Activated T-helper 2 cell treated with anti-CD3 and anti-CD28 coated beads, Interferon-gamma antibody, Interleukin-2, Interleukin-4, amounts not matched to agents 10 μg/mL and 5 μg/mL and 100 μg/mL, durations not matched to agents 14 hours and 24 hours and 36 hours (primary cell): ENCODE measurements at regions not wholly inside any gene's neighbourhood (a gene's known extent, or its start where the extent isn't known, plus 50 kb on each side); places are given as distances from the start of the nearest gene placed in this dataset.
"Not testable (repeated sequence)": the region's sequence is repeated elsewhere in the genome, so short reads cannot be mapped to it uniquely, and the experiment has no call there.

ENCODE experiments used
- DNase-seq: peaks from one replicate; pipeline ENCODE4 v3.0.0; 2021; ENCODE audit warnings: low spot score
- H3K27ac Mint-ChIP-seq: one replicate; pipeline ENCODE4 v1.8.0; 2021; ENCODE audit warnings: mixed read lengths
- H3K27me3 Mint-ChIP-seq: one replicate; pipeline ENCODE4 v1.8.0; 2021; ENCODE audit warnings: low read depth, mixed read lengths
- H3K36me3 Mint-ChIP-seq: one replicate; pipeline ENCODE4 v1.8.0; 2021; ENCODE audit warnings: low read depth, mixed read lengths
- H3K4me1 Mint-ChIP-seq: one replicate; pipeline ENCODE4 v1.8.0; 2021; ENCODE audit warnings: low read depth, mixed read lengths
- H3K4me3 Mint-ChIP-seq: one replicate; pipeline ENCODE4 v1.8.0; 2021; ENCODE audit warnings: low read depth, mild to moderate bottlenecking, moderate library complexity, mixed read lengths
- H3K9me3 Mint-ChIP-seq: one replicate; pipeline ENCODE4 v1.8.0; 2021; ENCODE audit warnings: mixed read lengths
- intact Hi-C: fragments of 100-400 bp; cut with micrococcal nuclease; formaldehyde crosslinking; loops from one replicate; pipeline ENCODE4 v1.15.1; 2023

DNA sequence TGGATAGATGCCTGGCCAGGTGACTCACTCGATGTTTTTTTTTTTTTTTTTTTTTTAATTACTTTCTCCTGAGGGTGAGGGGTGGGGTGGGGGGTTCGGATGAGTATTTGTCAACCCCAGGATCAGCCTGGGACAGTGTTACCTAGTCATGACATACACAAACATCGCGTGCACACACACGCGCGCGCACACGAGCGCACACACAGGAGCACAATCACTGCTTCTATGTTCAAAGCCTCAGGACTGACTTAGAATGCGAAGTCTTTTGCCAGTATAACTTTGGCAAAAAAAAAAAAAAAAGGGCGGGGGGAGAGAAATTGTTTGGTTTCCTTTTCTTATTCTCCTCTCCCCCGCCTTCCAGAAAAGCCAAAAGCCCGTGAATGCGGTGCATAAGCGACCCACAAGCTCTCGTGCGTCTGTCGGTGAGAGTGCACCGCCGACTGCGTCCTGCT, 115.0 kb upstream of the TEX13C start:
- Mint-ChIP-seq H3K27ac (no peak overlapping the region), H3K4me3 (peak overlapping the region; percentile 73), H3K27me3 (peaks cover 51% of the 10 kb centered on the region), H3K4me1 (peaks cover 19% of the 10 kb centered on the region), H3K36me3 (no peaks in the 10 kb centered on the region), H3K9me3 (no peaks in the 10 kb centered on the region)
- intact Hi-C loops, result loop anchor here (10.0 kb wide), 1 partner anchor 90 kb away; no protein-coding TSS in a partner anchor
- DNase-seq, result no peak

DNA sequence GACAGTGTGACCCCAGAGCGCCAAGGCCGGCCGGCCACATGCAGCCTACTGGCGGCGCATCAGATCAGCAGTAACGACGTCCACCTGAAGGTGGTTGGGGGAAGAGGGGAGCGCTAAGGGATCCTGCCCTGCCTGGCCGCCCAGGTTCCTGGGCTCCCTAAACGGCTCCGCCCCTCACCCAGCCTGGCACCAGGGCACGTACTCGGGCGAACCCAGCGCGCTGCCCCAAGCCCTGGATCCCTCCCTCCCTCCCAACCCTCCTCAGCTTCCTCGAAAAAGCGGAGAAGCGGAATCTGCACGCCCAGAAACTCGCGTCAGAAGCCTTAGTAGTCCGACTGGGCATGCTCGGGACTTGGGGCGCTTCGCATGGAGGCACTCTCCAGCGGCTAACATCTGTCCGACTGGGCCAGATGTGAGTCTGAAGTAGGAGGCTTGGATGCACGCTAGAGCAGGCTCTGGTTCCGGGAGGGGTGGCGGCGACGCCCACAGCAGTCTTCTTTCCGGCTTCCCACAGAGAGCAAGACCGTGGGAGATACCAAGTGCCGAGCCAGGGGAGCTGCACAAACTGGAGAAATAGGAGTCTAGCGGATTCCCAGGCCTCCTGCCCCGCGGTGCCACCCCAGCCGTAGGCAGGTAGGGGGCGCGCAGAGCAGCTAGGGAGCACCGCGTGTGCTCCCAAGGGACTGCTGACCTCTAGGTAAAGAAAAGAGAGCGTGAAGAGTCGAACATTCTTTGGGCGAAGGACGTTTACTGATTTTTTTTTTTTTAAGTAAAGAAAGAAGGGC, 114.3 kb upstream of the TEX13C start:
- Mint-ChIP-seq H3K36me3 (no peaks in the 10 kb centered on the region), H3K27me3 (peaks cover 48% of the 10 kb centered on the region), H3K4me1 (peaks cover 19% of the 10 kb centered on the region), H3K9me3 (no peaks in the 10 kb centered on the region), H3K4me3 (peak overlapping the region; percentile 73), H3K27ac (no peak overlapping the region)
- DNase-seq, result no peak
- intact Hi-C loops, result loop anchor here (10.0 kb wide), 1 partner anchor 89 kb away; no protein-coding TSS in a partner anchor

DNA sequence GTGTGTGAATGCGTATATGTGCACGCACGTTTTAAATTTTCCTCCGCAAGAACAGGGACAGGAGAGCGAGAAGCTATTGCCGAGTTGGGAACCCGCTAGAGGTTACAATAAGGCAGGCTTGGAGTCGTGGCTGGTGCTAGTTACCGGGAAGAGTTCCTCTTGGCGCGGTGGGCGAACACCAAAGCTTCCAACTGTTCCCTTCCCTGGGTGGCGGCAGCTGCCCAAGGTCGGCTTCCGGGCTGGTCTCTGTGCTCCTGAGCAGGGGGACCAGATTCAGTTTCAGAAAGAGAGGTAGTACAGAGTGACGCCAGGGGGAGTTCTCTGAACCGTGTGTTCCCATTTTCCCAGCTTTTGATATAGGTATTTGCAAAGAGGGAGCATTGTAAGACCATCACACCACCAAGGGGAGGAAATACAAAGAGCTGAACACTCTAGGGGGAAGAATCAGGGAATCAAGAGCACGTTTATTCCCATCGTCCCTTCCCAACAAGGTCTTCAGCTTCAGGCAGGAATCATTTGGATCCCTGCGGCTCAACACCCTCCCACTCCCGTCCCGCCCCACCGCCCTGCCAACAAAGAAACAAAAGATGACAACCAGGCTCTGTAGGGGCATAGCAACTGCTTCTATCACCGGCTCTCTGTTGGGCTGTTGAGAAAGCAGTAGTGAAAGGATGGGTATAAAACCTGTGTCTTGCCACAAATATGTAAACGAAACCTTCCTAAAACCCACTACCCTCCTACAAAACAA, 113.6 kb upstream of the TEX13C start:
- peaks cover 47% of the 10 kb centered on the region for H3K27me3 Mint-ChIP-seq
- H3K27ac Mint-ChIP-seq, result no peak overlapping the region
- peak overlapping the region; percentile 70 for H3K4me3 Mint-ChIP-seq
- intact Hi-C loops, result loop anchor here (10.0 kb wide), 1 partner anchor 89 kb away; no protein-coding TSS in a partner anchor
- no peak for DNase-seq
- H3K36me3 Mint-ChIP-seq, result no peaks in the 10 kb centered on the region
- H3K9me3 Mint-ChIP-seq, result no peaks in the 10 kb centered on the region
- peaks cover 19% of the 10 kb centered on the region for H3K4me1 Mint-ChIP-seq

DNA sequence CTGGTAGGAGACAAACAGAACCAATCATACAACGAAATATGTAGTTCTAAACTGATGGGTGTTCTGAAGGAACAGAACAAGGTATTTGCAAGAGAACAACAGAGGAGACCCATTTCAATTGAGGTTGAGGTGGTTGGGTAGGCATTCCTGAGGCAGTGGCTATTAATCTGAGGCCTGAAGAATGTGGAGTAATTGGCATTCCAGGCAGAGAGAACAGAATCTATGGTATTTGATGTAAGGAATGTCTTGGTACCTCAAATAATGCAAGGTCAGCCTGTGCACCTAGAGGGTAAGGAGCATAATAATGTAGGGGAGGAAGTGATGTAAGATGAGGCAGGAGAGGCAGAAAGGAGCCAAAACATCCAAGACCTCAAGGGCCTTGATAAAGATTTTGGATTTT, 109.5 kb upstream of the TEX13C start:
- H3K36me3 Mint-ChIP-seq, result no peaks in the 10 kb centered on the region
- H3K4me3 Mint-ChIP-seq, result no peak overlapping the region
- intact Hi-C loops, result no loop called here
- H3K27me3 Mint-ChIP-seq, result peaks cover 22% of the 10 kb centered on the region
- no peak overlapping the region for H3K27ac Mint-ChIP-seq
- H3K4me1 Mint-ChIP-seq, result peaks cover 8% of the 10 kb centered on the region
- DNase-seq, result no peak
- H3K9me3 Mint-ChIP-seq, result no peaks in the 10 kb centered on the region

DNA sequence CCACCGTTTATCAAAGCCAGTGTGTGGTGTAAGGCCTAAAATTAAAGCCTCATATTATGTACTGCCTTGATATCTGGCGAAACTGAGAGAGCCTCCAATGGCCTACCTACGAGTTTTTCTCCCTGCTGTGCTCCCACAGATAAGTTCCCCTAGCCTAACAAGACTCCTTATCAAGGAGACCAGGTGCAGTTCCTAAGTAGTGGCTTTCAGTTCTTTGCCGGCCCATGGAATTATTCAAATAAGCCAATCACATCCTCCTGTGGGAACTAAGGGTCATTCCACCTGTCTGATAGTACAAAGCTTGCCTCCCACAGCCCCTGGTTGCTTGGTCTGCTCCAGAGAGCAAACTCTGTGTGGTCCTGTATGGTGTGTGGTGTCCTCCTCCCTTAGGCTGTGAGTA, 99.8 kb upstream of the TEX13C start:
- Mint-ChIP-seq H3K27ac (no peak overlapping the region), H3K4me3 (no peak overlapping the region), H3K4me1 (no peaks in the 10 kb centered on the region), H3K9me3 (no peaks in the 10 kb centered on the region), H3K27me3 (no peaks in the 10 kb centered on the region), H3K36me3 (no peaks in the 10 kb centered on the region)
- intact Hi-C loops, result no loop called here
- DNase-seq, result no peak

DNA sequence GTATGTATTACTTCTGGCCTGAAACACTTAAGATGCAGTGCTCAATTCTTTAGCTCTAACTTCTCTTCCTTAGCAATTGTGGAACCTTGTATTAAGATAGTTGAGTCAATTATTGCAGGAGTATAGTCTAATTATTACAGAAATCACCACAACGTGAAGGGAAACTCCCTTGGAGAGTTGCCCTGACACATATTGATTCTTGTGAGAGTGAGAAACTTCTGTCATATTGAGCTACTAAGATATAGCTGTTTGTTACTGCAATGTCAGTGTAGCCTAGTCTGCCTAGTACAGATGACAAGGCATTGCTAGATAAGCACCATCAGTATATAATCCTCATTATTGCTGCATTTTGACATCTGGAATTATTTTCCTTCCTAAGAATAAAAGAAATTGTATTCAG, 82.7 kb upstream of the TEX13C start:
- no peak overlapping the region for H3K4me3 Mint-ChIP-seq
- no peak for DNase-seq
- no peak overlapping the region for H3K27ac Mint-ChIP-seq
- no peaks in the 10 kb centered on the region for H3K4me1 Mint-ChIP-seq
- no peaks in the 10 kb centered on the region for H3K9me3 Mint-ChIP-seq
- H3K27me3 Mint-ChIP-seq, result no peaks in the 10 kb centered on the region
- intact Hi-C loops, result no loop called here
- no peaks in the 10 kb centered on the region for H3K36me3 Mint-ChIP-seq

DNA sequence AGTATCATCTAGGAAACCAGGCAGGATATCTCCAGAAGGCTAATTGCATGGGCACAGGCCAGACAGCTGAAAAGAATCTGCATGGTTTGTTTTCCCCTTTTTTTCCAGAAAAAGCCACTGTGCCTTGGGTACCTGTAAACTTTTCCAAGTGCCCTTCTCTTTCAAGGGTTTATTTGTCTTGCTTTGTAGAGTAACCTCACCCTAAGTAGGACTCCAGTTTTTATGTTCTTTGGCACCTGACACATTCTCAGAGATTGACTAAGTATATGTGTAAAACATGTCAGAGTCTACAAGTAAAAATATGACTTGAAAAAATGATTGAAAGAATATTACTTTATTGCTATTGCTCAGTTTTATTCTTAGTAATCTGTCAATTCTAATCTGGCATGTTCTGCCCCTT, 70.7 kb upstream of the TEX13C start:
- H3K27me3 Mint-ChIP-seq, result no peaks in the 10 kb centered on the region
- no peaks in the 10 kb centered on the region for H3K9me3 Mint-ChIP-seq
- no peak overlapping the region for H3K27ac Mint-ChIP-seq
- H3K4me3 Mint-ChIP-seq, result no peak overlapping the region
- DNase-seq, result no peak
- intact Hi-C loops, result no loop called here
- H3K4me1 Mint-ChIP-seq, result no peaks in the 10 kb centered on the region
- no peaks in the 10 kb centered on the region for H3K36me3 Mint-ChIP-seq

DNA sequence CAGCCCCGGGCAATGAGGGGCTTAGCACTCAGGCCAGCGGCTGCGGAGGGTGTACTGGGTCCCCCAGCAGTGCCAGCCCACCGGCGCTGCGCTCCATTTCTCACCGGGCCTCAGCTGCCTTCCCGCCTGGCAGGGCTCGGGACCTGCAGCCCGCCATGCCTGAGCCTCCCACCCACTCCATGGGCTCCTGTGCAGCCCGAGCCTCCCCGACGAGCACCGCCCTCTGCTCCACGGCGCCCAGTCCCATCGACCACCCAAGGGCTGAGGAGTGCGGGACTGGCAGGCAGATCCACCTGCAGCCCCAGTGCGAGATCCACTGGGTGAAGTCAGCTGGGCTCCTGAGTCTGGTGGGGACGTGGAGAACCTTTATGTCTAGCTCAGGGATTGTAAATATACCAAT, 63.9 kb upstream of the TEX13C start:
- H3K27me3 Mint-ChIP-seq, H3K9me3 Mint-ChIP-seq, H3K4me3 Mint-ChIP-seq, H3K36me3 Mint-ChIP-seq, H3K27ac Mint-ChIP-seq, H3K4me1 Mint-ChIP-seq, DNase-seq, intact Hi-C loops: not testable (repeated sequence)

DNA sequence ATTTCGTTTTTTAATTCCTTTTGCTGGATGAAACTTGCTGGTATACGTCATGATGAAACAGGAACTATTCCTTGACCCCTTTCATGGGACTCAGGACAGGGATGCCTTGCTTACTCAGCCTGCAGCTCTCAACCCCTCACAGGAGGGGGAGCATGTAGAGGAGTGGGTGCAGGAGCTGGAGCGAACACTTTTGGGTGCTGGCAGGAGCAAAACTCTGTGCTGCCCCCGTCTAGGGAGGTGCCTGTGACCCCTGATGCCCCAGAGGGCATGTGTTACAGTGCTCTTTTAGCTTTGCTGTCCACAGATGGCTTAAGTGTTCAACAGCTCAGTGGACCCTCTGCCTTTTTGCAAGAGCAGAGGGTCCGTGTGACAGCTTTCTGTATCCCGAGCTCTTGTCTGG, 56.8 kb upstream of the TEX13C start:
- no peaks in the 10 kb centered on the region for H3K27me3 Mint-ChIP-seq
- H3K4me1 Mint-ChIP-seq, result no peaks in the 10 kb centered on the region
- H3K9me3 Mint-ChIP-seq, result peaks cover 6% of the 10 kb centered on the region
- no peak for DNase-seq
- no peak overlapping the region for H3K27ac Mint-ChIP-seq
- intact Hi-C loops, result no loop called here
- H3K4me3 Mint-ChIP-seq, result no peak overlapping the region
- H3K36me3 Mint-ChIP-seq, result no peaks in the 10 kb centered on the region

DNA sequence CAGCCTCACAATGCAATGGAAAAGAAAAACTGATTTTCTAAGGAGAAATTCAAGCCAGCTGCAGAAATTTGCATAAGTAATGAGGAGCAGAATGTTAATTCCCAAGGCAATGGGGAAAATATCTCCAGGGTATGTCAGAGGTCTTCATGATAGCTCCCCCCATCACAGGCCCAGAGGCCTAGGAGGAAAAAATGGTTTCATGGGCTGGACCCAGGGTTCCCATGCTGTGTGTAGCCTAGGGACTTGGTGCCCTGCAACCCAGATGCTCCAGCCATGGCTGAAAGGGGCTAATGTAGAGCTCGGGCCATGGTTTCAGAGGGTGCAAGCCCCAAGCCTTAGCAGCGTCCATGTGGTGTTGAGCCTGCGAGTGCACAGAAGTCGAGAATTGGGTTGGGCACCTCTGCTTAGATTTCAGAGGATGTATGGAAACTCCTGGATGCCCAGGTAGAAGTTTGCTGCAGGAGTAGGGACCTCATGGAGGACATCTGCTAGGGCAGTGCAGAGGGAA, 53.5 kb upstream of the TEX13C start:
- no peak overlapping the region for H3K4me3 Mint-ChIP-seq
- no peaks in the 10 kb centered on the region for H3K27me3 Mint-ChIP-seq
- DNase-seq, result no peak
- no peak overlapping the region for H3K27ac Mint-ChIP-seq
- no peaks in the 10 kb centered on the region for H3K36me3 Mint-ChIP-seq
- peaks cover 6% of the 10 kb centered on the region for H3K9me3 Mint-ChIP-seq
- H3K4me1 Mint-ChIP-seq, result no peaks in the 10 kb centered on the region
- intact Hi-C loops, result no loop called here
